Psoas muscle (tissue), 7 donors: ENCODE measurements at regions not wholly inside any gene's neighbourhood (a gene's known extent, or its start where the extent isn't known, plus 50 kb on each side); places are given as distances from the start of the nearest gene placed in this dataset.
"Not testable (repeated sequence)": the region's sequence is repeated elsewhere in the genome, so short reads cannot be mapped to it uniquely, and the experiment has no call there.

ENCODE experiments used
- ATAC-seq, 4 donors: fragments of 200-7000 bp; cut with Tn5 transposase; one replicate each; pipeline ENCODE4 v1.9.1; 2020; ENCODE audit warnings: moderate library complexity in 3 of 4, mild to moderate bottlenecking in 2 of 4
- DNase-seq, 2 donors: peaks; one replicate each; pipeline ENCODE4 v3.0.0-alpha.2; 2020
- H3K27ac ChIP-seq: fragments of 200-600 bp; one replicate; pipeline ENCODE4 v1.8.0; 2022
- H3K27me3 ChIP-seq, 3 donors: fragments of 200-600 bp in 1 of 3; one replicate each; pipeline versions ENCODE4 v1.6.1 to v1.8.0; 2013 to 2022; ENCODE audit warnings: low read length in 2 of 3, mild to moderate bottlenecking in 2 of 3, moderate library complexity in 1 of 3; ENCODE audit not compliant: insufficient read depth in 3 of 3
- H3K36me3 ChIP-seq, 2 donors: fragments of 200-600 bp in 1 of 2; one replicate each; pipeline versions ENCODE4 v1.6.1 to v1.8.0; 2013 to 2022; ENCODE audit warnings: low read depth in 1 of 2, mild to moderate bottlenecking in 1 of 2, moderate library complexity in 1 of 2; ENCODE audit not compliant: insufficient read depth in 1 of 2
- H3K4me1 ChIP-seq: fragments of 200-600 bp; one replicate; pipeline ENCODE4 v1.8.0; 2022
- H3K4me3 ChIP-seq: fragments of 200-600 bp; one replicate; pipeline ENCODE4 v1.8.0; 2022; ENCODE audit warnings: mild to moderate bottlenecking
- H3K9me3 ChIP-seq: fragments of 200-600 bp; one replicate; pipeline ENCODE4 v1.8.0; 2022
- CTCF ChIP-seq: fragments of 200-600 bp; IDR thresholded peaks from one replicate; pipeline ENCODE4 v1.8.0; 2022; ENCODE audit warnings: antibody characterized with exemption
- WGBS, 3 donors: extraction: QIAGEN DNeasy Blood & Tissue Kit; methylation state at CpG; one replicate each; pipeline versions ENCODE4 v1.1.6 to v1.1.7; 2013; 5-methylcytosine and 5-hydroxymethylcytosine counted together
- intact Hi-C, 2 donors: fragments of 100-400 bp; cut with DNase I; formaldehyde crosslinking; loops; one replicate each; pipeline versions ENCODE4 v1.11.0 to v1.14.2; 2022
- donor health status: healthy with polysubstance abuse.
- donor health status: DM: no; HTN: no; CAD: no; lungs with moderate emphysema.
- donor health status: Bipolar disorder and iron deficiency.
- donor health status: healthy.
- donor health status: DM: yes; HTN: yes; CAD: no.
- donor health status: DM: no; HTN: no; CAD: no.
- donor health status: DM: yes; HTN: yes; CAD: no.

GRCh38 chr16:26721290-26721689 is 345.4 kb upstream of the C16orf82 start:
- intact Hi-C loops: no loop called here
- Histone ChIP-seq H3K4me3 (no peak overlapping the region), H3K36me3 (no peaks in the 10 kb centered on the region), H3K4me1 (no peaks in the 10 kb centered on the region), H3K27me3 (no peaks in the 10 kb centered on the region), H3K27ac (no peak overlapping the region), H3K9me3 (no peaks in the 10 kb centered on the region)
- no peak for ATAC-seq
- 80 to 86% (median 83%) methylated on average over 6 of the region's 6 CpGs for WGBS, 3 donors
- no peak for TF ChIP-seq CTCF
- no peak for DNase-seq

- H3K27ac ChIP-seq, H3K27me3 ChIP-seq, ATAC-seq, H3K4me1 ChIP-seq, H3K36me3 ChIP-seq, H3K9me3 ChIP-seq, DNase-seq, intact Hi-C loops, H3K4me3 ChIP-seq: not testable (repeated sequence)
- WGBS, 3 donors: 90 to 97% (median 93%) methylated on average over 3 of the region's 3 CpGs
These were observed 344.8 kb upstream of the C16orf82 start for GRCh38 chr16:26721957-26722356.

GRCh38 chr16:26724189-26724588 is 342.5 kb upstream of the C16orf82 start:
- H3K4me1 ChIP-seq: no peaks in the 10 kb centered on the region
- DNase-seq: no peak
- 37 to 45% (median 40%) methylated on average over 8 of the region's 8 CpGs for WGBS, 3 donors
- H3K9me3 ChIP-seq: no peaks in the 10 kb centered on the region
- no peaks in the 10 kb centered on the region for H3K27me3 ChIP-seq
- no peak for ATAC-seq
- no peaks in the 10 kb centered on the region for H3K36me3 ChIP-seq
- no peak overlapping the region for H3K4me3 ChIP-seq
- TF ChIP-seq CTCF: no peak
- intact Hi-C loops: no loop called here
- H3K27ac ChIP-seq: no peak overlapping the region

GRCh38 chr16:26727848-26728247 is 338.9 kb upstream of the C16orf82 start:
- Histone ChIP-seq H3K4me1 (no peaks in the 10 kb centered on the region), H3K27ac (no peak overlapping the region), H3K9me3 (no peaks in the 10 kb centered on the region), H3K36me3 (no peaks in the 10 kb centered on the region), H3K4me3 (no peak overlapping the region), H3K27me3 (no peaks in the 10 kb centered on the region)
- ATAC-seq (no peak), DNase-seq (no peak)
- intact Hi-C loops: no loop called here
- TF ChIP-seq CTCF: no peak
- 10 to 13% (median 10%) methylated on average over 9 of the region's 9 CpGs for WGBS, 3 donors

GRCh38 chr16:26729951-26730541 is 336.7 kb upstream of the C16orf82 start:
- no peak for TF ChIP-seq CTCF
- H3K36me3 ChIP-seq: no peaks in the 10 kb centered on the region
- H3K4me3 ChIP-seq: no peak overlapping the region
- H3K4me1 ChIP-seq: no peaks in the 10 kb centered on the region
- ATAC-seq (no peak), DNase-seq (no peak)
- H3K9me3 ChIP-seq: no peaks in the 10 kb centered on the region
- WGBS, 3 donors: 56 to 68% (median 63%) methylated on average over 2 of the region's 2 CpGs
- no peaks in the 10 kb centered on the region for H3K27me3 ChIP-seq
- intact Hi-C loops: no loop called here
- no peak overlapping the region for H3K27ac ChIP-seq
